GM12878 (cell line): ENCODE measurements at regions not wholly inside any gene's neighbourhood (a gene's known extent, or its start where the extent isn't known, plus 50 kb on each side); places are given as distances from the start of the nearest gene placed in this dataset.
"Not testable (repeated sequence)": the region's sequence is repeated elsewhere in the genome, so short reads cannot be mapped to it uniquely, and the experiment has no call there.

Experiments used
- ATAC-seq: fragments of 200-7000 bp; cut with Tn5 transposase; 3 replicates; pipeline ENCODE4 v1.9.1; 2020; ENCODE audit warnings: mild to moderate bottlenecking, moderate library complexity
- BruUV-seq: library from RNA; stranded (reverse); fragments of 400-500 nt; replicated peaks from 2 replicates; lab custom pipeline; 2021; lab: Mats Ljungman, UMichigan
- CTCF ChIA-PET: fragments of 300-600 bp; sonication (Branson Sonifier 250); formaldehyde crosslinking; extraction: SDS; loops from one replicate; lab custom pipeline; 2021; ENCODE audit warnings: inconsistent platforms; lab: Yijun Ruan, JAX
- POLR2A ChIA-PET: fragments of 350-600 bp; formaldehyde crosslinking; extraction: SDS; loops from one replicate; lab custom pipeline; 2021; ENCODE audit warnings: inconsistent platforms; lab: Charles Lee
- RAD21 ChIA-PET: fragments of 300-600 bp; sonication (Branson Sonifier 250); formaldehyde crosslinking; loops from one replicate; lab custom pipeline; 2023; ENCODE audit warnings: antibody characterized with exemption; ENCODE audit not compliant: unreplicated experiment; lab: Charles Lee
- SMC1A ChIA-PET: fragments of 300-600 bp; sonication (Branson Sonifier 250); formaldehyde crosslinking; loops from one replicate; lab custom pipeline; 2023; ENCODE audit not compliant: unreplicated experiment, uncharacterized antibody; lab: Charles Lee
- DNase-seq: peaks from one replicate; pipeline ENCODE4 v3.0.0-alpha.2; 2011; ENCODE audit warnings: low read depth, low spot score
- FAIRE-seq: peaks from 3 replicates; lab custom pipeline; 2011; peaks lifted over from hg19 to GRCh38; lab: Jason Lieb, UNC
- H2AFZ ChIP-seq: 2 replicates; pipeline ENCODE4 v1.6.0; 2011; ENCODE audit warnings: low read depth, low read length, control low read depth; ENCODE audit not compliant: control insufficient read depth
- H3K27ac ChIP-seq: 2 replicates; pipeline ENCODE4 v1.5.1; 2011; ENCODE audit warnings: control low read depth; ENCODE audit not compliant: control insufficient read depth, insufficient read depth
- H3K27me3 ChIP-seq, 2 experiments: replicated peaks in 1 of 2; 2 replicates each; pipeline versions ENCODE4 v1.6.0 to v1.6.1; 2011; ENCODE audit warnings: low read length in 1 of 2; ENCODE audit not compliant: control insufficient read depth in 2 of 2, insufficient read depth in 2 of 2
- H3K36me3 ChIP-seq, 2 experiments: 2 replicates each; pipeline ENCODE4 v1.5.1; 2011; ENCODE audit warnings: low read length in 1 of 2; ENCODE audit not compliant: control insufficient read depth in 2 of 2, insufficient read depth in 2 of 2
- H3K4me1 ChIP-seq: 2 replicates; pipeline ENCODE4 v1.6.1; 2011; ENCODE audit warnings: mild to moderate bottlenecking, low read length, moderate library complexity, mixed read lengths; ENCODE audit not compliant: control insufficient read depth, insufficient read depth
- H3K4me2 ChIP-seq: 2 replicates; pipeline ENCODE4 v1.6.0; 2011; ENCODE audit warnings: control low read depth; ENCODE audit not compliant: control insufficient read depth, insufficient read depth
- H3K4me3 ChIP-seq: fragments of 200-600 bp; sonication (generic); 2 replicates; pipeline ENCODE4 v1.5.1; 2016
- H3K79me2 ChIP-seq: 2 replicates; pipeline ENCODE4 v1.6.0; 2011; ENCODE audit warnings: low read length; ENCODE audit not compliant: control insufficient read depth, insufficient read depth
- H3K9ac ChIP-seq: 2 replicates; pipeline ENCODE4 v1.8.0; 2011; ENCODE audit warnings: low read length, control low read depth, mixed read lengths; ENCODE audit not compliant: control insufficient read depth, insufficient read depth
- H3K9me3 ChIP-seq: replicated peaks from 3 replicates; pipeline ENCODE4 v1.5.1; 2011; ENCODE audit warnings: mild to moderate bottlenecking, low read length; ENCODE audit not compliant: control insufficient read depth, insufficient read depth
- H4K20me1 ChIP-seq: 2 replicates; pipeline ENCODE4 v1.6.0; 2011; ENCODE audit not compliant: control insufficient read depth, insufficient read depth
- CEBPB ChIP-seq, 2 experiments: fragments of 150-350 bp in 1 of 2; IDR thresholded peaks; 2 replicates each; pipeline ENCODE4 v1.6.1; 2012 to 2014; ENCODE audit warnings: low read depth in 2 of 2, low read length in 2 of 2, borderline replicate concordance in 1 of 2, inconsistent platforms in 1 of 2
- GATAD2B ChIP-seq: fragments of 450-650 bp; conservative IDR thresholded peaks from 2 replicates; pipeline ENCODE4 v1.6.1; 2017; ENCODE audit warnings: low read depth, mild to moderate bottlenecking, moderate library complexity
- NBN ChIP-seq: fragments of 450-650 bp; IDR thresholded peaks from 2 replicates; pipeline ENCODE4 v1.6.1; 2016
- NFIC ChIP-seq: IDR thresholded peaks from 2 replicates; pipeline ENCODE4 v1.6.1; 2012; ENCODE audit warnings: low read depth, mild to moderate bottlenecking, inconsistent platforms, low read length, moderate library complexity
- NFYA ChIP-seq: IDR thresholded peaks from 2 replicates; pipeline ENCODE4 v1.6.1; 2011; ENCODE audit warnings: low read depth, mild to moderate bottlenecking, low read length, improper control_type of control experiment, borderline replicate concordance
- PML ChIP-seq: IDR thresholded peaks from 2 replicates; pipeline ENCODE4 v1.6.1; 2012; ENCODE audit warnings: low read length, inconsistent platforms
- POLR2AphosphoS5 ChIP-seq: IDR thresholded peaks from 2 replicates; pipeline ENCODE4 v1.6.1; 2011; ENCODE audit warnings: mild to moderate bottlenecking, low read length, inconsistent platforms
- POU2F2 ChIP-seq: IDR thresholded peaks from 3 replicates; pipeline ENCODE4 v1.6.1; 2011; ENCODE audit warnings: low read depth, mild to moderate bottlenecking, low read length, borderline replicate concordance
- RB1 ChIP-seq: fragments of 450-650 bp; formaldehyde crosslinking; IDR thresholded peaks from 2 replicates; pipeline ENCODE4 v1.6.1; 2017; ENCODE audit warnings: mild to moderate bottlenecking, borderline replicate concordance
- RUNX3 ChIP-seq: IDR thresholded peaks from 2 replicates; pipeline ENCODE4 v1.6.1; 2012; ENCODE audit warnings: low read length, inconsistent platforms
- SRF ChIP-seq, 2 experiments: IDR thresholded peaks; 2 replicates each; pipeline ENCODE4 v1.6.1; 2011; ENCODE audit warnings: low read depth in 2 of 2, low read length in 2 of 2, mild to moderate bottlenecking in 1 of 2, moderate library complexity in 1 of 2
- STAT1 ChIP-seq: fragments of 450-650 bp; conservative IDR thresholded peaks from 2 replicates; pipeline ENCODE4 v1.6.1; 2014; ENCODE audit warnings: antibody characterized with exemption, mild to moderate bottlenecking
- ZNF24 ChIP-seq: fragments of 450-650 bp; IDR thresholded peaks from 2 replicates; pipeline ENCODE4 v1.6.1; 2017; ENCODE audit warnings: antibody characterized with exemption, mild to moderate bottlenecking
- WGBS: methylation state at CpG from one replicate; pipeline ENCODE4 v1.1.6; 2016; ENCODE audit warnings: low lambda C conversion rate; ENCODE audit not compliant: insufficient replicate concordance, insufficient coverage; ENCODE audit errors: missing lambda C conversion rate; 5-methylcytosine and 5-hydroxymethylcytosine counted together
- in situ Hi-C: fragments of 300-500 bp; cut with MboI; formaldehyde crosslinking; loops from 9 replicates; pipeline ENCODE4 v1.14.3; 2018; ENCODE audit warnings: mixed read lengths
- intact Hi-C: fragments of 100-400 bp; cut with micrococcal nuclease; formaldehyde crosslinking; loops from one replicate; pipeline ENCODE4 v1.14.2; 2022; ENCODE audit not compliant: unreplicated experiment
- TF ChIP-seq, protein P1 (sequence below): fragments of 450-650 bp; formaldehyde crosslinking; IDR thresholded peaks from 2 replicates; pipeline ENCODE4 v1.4.0; 2022; ENCODE audit warnings: mild to moderate bottlenecking, moderate library complexity

DNA sequence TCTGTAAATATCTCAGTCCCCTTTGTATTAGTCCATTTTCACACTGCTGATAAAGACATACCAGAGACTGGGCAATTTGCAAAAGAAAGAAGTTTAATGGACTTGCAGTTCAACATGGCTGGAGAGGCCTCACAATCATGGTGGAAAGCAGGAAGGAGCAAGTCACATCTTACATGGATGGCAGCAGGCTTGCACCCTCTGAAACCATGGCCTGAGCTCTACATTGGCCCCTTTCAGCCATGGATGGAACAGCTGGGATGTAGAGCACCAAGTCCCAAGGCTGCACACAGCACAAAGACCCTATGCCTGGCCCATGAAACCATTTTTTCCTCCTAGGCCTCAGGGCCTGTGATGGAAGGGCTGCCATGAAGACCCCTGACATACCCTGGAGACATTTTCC, 640.9 kb upstream of the MEF2C start:
- H3K36me3 ChIP-seq, H3K9me3 ChIP-seq, H2AFZ ChIP-seq, POLR2A ChIA-PET, SMC1A ChIA-PET, ATAC-seq, H3K4me2 ChIP-seq, H3K4me3 ChIP-seq, H4K20me1 ChIP-seq, DNase-seq, BruUV-seq, CTCF ChIA-PET, FAIRE-seq, H3K27me3 ChIP-seq, H3K79me2 ChIP-seq, in situ Hi-C loops, RAD21 ChIA-PET, intact Hi-C loops, H3K9ac ChIP-seq, H3K4me1 ChIP-seq, H3K27ac ChIP-seq: not testable (repeated sequence)

DNA sequence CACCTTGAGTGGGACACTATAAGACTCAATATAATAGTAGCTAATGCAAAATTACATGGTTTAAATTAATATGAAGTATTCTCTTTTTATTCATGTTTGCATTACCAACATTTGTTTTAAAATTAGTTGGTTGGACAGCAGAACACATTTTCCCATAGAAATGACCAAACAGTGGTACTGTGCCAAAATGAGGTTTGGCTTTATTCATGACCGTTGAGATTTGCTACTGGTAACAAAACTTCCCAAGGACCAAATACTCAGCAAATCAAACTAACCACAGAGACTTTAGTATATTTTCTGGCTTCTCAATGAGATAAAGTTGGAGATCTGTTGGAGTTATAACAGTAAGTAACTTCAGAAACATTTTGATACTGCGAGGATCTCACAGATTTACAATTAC, 637.8 kb upstream of the MEF2C start:
- no TSS peak for BruUV-seq
- Histone ChIP-seq H2AFZ (no peak overlapping the region), H3K4me1 (no peaks in the 10 kb centered on the region), H4K20me1 (no peaks in the 10 kb centered on the region), H3K9ac (no peak overlapping the region), H3K27ac (no peak overlapping the region), H3K36me3 (no peaks in the 10 kb centered on the region), H3K27me3 (no peaks in the 10 kb centered on the region), H3K9me3 (no peaks in the 10 kb centered on the region; the same call in 1 of the 3 replicates), H3K79me2 (no peaks in the 10 kb centered on the region), H3K4me3 (no peak overlapping the region), H3K4me2 (no peak overlapping the region)
- intact Hi-C loops: no loop called here
- ChIA-PET SMC1A (interaction anchor here (1.1 to 1.5 kb wide), 2 partner anchors 39 to 102 kb away, joined by 3 to 4 read pairs; no protein-coding TSS in a partner anchor), CTCF (no interaction called here), RAD21 (no interaction called here), POLR2A (no interaction called here)
- ATAC-seq (no peak), FAIRE-seq (no peak), DNase-seq (no peak)
- TF ChIP-seq NFYA: no peak
- TF ChIP-seq ZNF24: no peak
- no peak for TF ChIP-seq NFIC
- TF ChIP-seq POU2F2: no peak
- no peak for TF ChIP-seq POLR2AphosphoS5
- no peak for TF ChIP-seq GATAD2B
- TF ChIP-seq, protein P1, sequence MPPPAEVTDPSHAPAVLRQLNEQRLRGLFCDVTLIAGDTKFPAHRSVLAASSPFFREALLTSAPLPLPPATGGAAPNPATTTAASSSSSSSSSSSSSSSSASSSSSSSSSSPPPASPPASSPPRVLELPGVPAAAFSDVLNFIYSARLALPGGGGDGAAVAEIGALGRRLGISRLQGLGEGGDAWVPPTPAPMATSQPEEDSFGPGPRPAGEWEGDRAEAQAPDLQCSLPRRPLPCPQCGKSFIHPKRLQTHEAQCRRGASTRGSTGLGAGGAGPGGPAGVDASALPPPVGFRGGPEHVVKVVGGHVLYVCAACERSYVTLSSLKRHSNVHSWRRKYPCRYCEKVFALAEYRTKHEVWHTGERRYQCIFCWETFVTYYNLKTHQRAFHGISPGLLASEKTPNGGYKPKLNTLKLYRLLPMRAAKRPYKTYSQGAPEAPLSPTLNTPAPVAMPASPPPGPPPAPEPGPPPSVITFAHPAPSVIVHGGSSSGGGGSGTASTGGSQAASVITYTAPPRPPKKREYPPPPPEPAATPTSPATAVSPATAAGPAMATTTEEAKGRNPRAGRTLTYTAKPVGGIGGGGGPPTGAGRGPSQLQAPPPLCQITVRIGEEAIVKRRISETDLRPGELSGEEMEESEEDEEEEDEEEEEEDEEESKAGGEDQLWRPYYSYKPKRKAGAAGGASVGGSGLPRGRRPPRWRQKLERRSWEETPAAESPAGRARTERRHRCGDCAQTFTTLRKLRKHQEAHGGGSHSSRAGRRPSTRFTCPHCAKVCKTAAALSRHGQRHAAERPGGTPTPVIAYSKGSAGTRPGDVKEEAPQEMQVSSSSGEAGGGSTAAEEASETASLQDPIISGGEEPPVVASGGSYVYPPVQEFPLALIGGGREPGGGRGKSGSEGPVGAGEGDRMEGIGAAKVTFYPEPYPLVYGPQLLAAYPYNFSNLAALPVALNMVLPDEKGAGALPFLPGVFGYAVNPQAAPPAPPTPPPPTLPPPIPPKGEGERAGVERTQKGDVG (CRISPR knock-in tag): no peak
- no peak for TF ChIP-seq RB1
- TF ChIP-seq PML: no peak
- TF ChIP-seq STAT1: no peak
- TF ChIP-seq SRF (IDR thresholded peaks at IDR 0.05; ENCODE audit: low read depth in 2 of 2, low read length in 2 of 2): no peak
- no peak for TF ChIP-seq CEBPB (IDR thresholded peaks at IDR 0.05; ENCODE audit: borderline replicate concordance in 1 of 2, low read depth in 2 of 2, low read length in 2 of 2)
- TF ChIP-seq NBN: no peak
- TF ChIP-seq RUNX3: no peak
- in situ Hi-C loops: no loop called here
- WGBS: 94% methylated on average over 2 of the region's 2 CpGs
